H9 (cell line): ENCODE measurements at regions not wholly inside any gene's neighbourhood (a gene's known extent, or its start where the extent isn't known, plus 50 kb on each side); places are given as distances from the start of the nearest gene placed in this dataset.

Experiments used
- DNase-seq: peaks from one replicate; pipeline ENCODE4 v3.0.0-alpha.2; 2017
- H2AFZ ChIP-seq: one replicate; pipeline ENCODE4 v1.6.1; 2013; ENCODE audit warnings: mild to moderate bottlenecking, low read length, control low read depth, moderate library complexity
- H2AK5ac ChIP-seq: 2 replicates; pipeline ENCODE4 v1.6.1; 2013; ENCODE audit warnings: low read length, control low read depth, mixed read lengths; ENCODE audit not compliant: insufficient read length
- H2BK120ac ChIP-seq: one replicate; pipeline ENCODE4 v1.6.1; 2013; ENCODE audit warnings: low read depth, mild to moderate bottlenecking, low read length, control low read depth, inconsistent platforms; ENCODE audit not compliant: poor library complexity, severe bottlenecking
- H2BK12ac ChIP-seq: 2 replicates; pipeline ENCODE4 v1.6.1; 2013; ENCODE audit warnings: low read length, control low read depth, mixed read lengths, low read depth; ENCODE audit not compliant: insufficient read length
- H2BK15ac ChIP-seq: 2 replicates; pipeline ENCODE4 v1.6.1; 2013; ENCODE audit warnings: low read depth, low read length, control low read depth
- H2BK20ac ChIP-seq: one replicate; pipeline ENCODE4 v1.6.1; 2013; ENCODE audit warnings: low read depth, mild to moderate bottlenecking, low read length, control low read depth, inconsistent platforms; ENCODE audit not compliant: poor library complexity, severe bottlenecking
- H2BK5ac ChIP-seq: 2 replicates; pipeline ENCODE4 v1.6.1; 2013; ENCODE audit warnings: low read length, control low read depth, mixed read lengths; ENCODE audit not compliant: insufficient read length
- H3K14ac ChIP-seq: 2 replicates; pipeline ENCODE4 v1.6.1; 2013; ENCODE audit warnings: low read length, control low read depth; ENCODE audit not compliant: insufficient read depth
- H3K18ac ChIP-seq: 2 replicates; pipeline ENCODE4 v1.6.1; 2013; ENCODE audit warnings: low read depth, mild to moderate bottlenecking, mixed read lengths, low read length, control low read depth; ENCODE audit not compliant: insufficient read length
- H3K23ac ChIP-seq: 2 replicates; pipeline ENCODE4 v1.6.1; 2013; ENCODE audit warnings: low read length, control low read depth, mixed read lengths, low read depth; ENCODE audit not compliant: insufficient read length
- H3K23me2 ChIP-seq: 2 replicates; pipeline ENCODE4 v1.6.1; 2013; ENCODE audit warnings: low read depth, mild to moderate bottlenecking, mixed read lengths, low read length, control low read depth; ENCODE audit not compliant: insufficient read length, poor library complexity, severe bottlenecking
- H3K27ac ChIP-seq: 2 replicates; pipeline ENCODE4 v1.5.1; 2013; ENCODE audit warnings: low read length, control low read depth, mixed read lengths, low read depth; ENCODE audit not compliant: insufficient read length
- H3K27me3 ChIP-seq: 2 replicates; pipeline ENCODE4 v1.6.1; 2013; ENCODE audit warnings: low read length, control low read depth, inconsistent platforms; ENCODE audit not compliant: insufficient read depth
- H3K4ac ChIP-seq: 2 replicates; pipeline ENCODE4 v1.6.1; 2013; ENCODE audit warnings: low read depth, mild to moderate bottlenecking, control low read depth, inconsistent platforms, low read length, moderate library complexity
- H3K4me1 ChIP-seq: 2 replicates; pipeline ENCODE4 v1.6.1; 2013; ENCODE audit warnings: low read length, control low read depth, inconsistent platforms; ENCODE audit not compliant: insufficient read depth
- H3K4me2 ChIP-seq: 2 replicates; pipeline ENCODE4 v1.6.1; 2013; ENCODE audit warnings: low read length, control low read depth, mixed read lengths; ENCODE audit not compliant: insufficient read length, insufficient read depth
- H3K56ac ChIP-seq: 2 replicates; pipeline ENCODE4 v1.6.1; 2013; ENCODE audit warnings: low read depth, mild to moderate bottlenecking, mixed read lengths, low read length, control low read depth; ENCODE audit not compliant: insufficient read length
- H3K79me1 ChIP-seq: 2 replicates; pipeline ENCODE4 v1.6.1; 2013; ENCODE audit warnings: low read depth, mild to moderate bottlenecking, moderate library complexity, low read length, control low read depth, inconsistent platforms; ENCODE audit not compliant: insufficient read depth, poor library complexity, severe bottlenecking
- H3K79me2 ChIP-seq: 2 replicates; pipeline ENCODE4 v1.6.1; 2013; ENCODE audit warnings: low read length, control low read depth, inconsistent platforms; ENCODE audit not compliant: insufficient read depth
- H3K9ac ChIP-seq: 2 replicates; pipeline ENCODE4 v1.6.1; 2013; ENCODE audit warnings: low read length, control low read depth, mixed read lengths; ENCODE audit not compliant: insufficient read length; ENCODE audit errors: extremely low read depth
- H3K9me3 ChIP-seq: one replicate; pipeline ENCODE4 v1.6.1; 2013; ENCODE audit warnings: low read depth, low read length, inconsistent platforms; ENCODE audit not compliant: control insufficient read depth
- H3T11ph ChIP-seq: one replicate; pipeline ENCODE4 v1.6.1; 2013; ENCODE audit warnings: mild to moderate bottlenecking, low read length, control low read depth, inconsistent platforms
- H4K20me1 ChIP-seq: one replicate; pipeline ENCODE4 v1.6.1; 2013; ENCODE audit not compliant: control insufficient read depth, insufficient read length, insufficient read depth
- H4K5ac ChIP-seq: 2 replicates; pipeline ENCODE4 v1.6.1; 2013; ENCODE audit warnings: low read depth, mild to moderate bottlenecking, mixed read lengths, low read length, control low read depth; ENCODE audit not compliant: insufficient read length
- H4K8ac ChIP-seq: replicated peaks from 2 replicates; pipeline ENCODE4 v1.6.1; 2013; ENCODE audit warnings: low read length, control low read depth, mixed read lengths, low read depth; ENCODE audit not compliant: insufficient read length
- H4K91ac ChIP-seq: 2 replicates; pipeline ENCODE4 v1.6.1; 2013; ENCODE audit warnings: low read depth, mild to moderate bottlenecking, moderate library complexity, mixed read lengths, low read length, control low read depth; ENCODE audit not compliant: insufficient read length
- H3K27ac Mint-ChIP-seq, 3 experiments: 2 replicates in 2 of 3; 3 replicates in 1 of 3; pipeline ENCODE4 v1.8.0; 2020 to 2021; ENCODE audit warnings: mixed read lengths in 3 of 3, mild to moderate bottlenecking in 1 of 3, moderate library complexity in 1 of 3
- H3K27me3 Mint-ChIP-seq: 2 replicates; pipeline ENCODE4 v1.8.0; 2021; ENCODE audit warnings: low read depth, mild to moderate bottlenecking, moderate library complexity, mixed read lengths
- H3K36me3 Mint-ChIP-seq, 3 experiments: 2 replicates in 2 of 3; 3 replicates in 1 of 3; pipeline ENCODE4 v1.8.0; 2020 to 2021; ENCODE audit warnings: low read depth in 3 of 3, mixed read lengths in 3 of 3; ENCODE audit not compliant: insufficient read depth in 1 of 3
- H3K4me1 Mint-ChIP-seq, 2 experiments: 2 replicates each; pipeline ENCODE4 v1.8.0; 2020; ENCODE audit warnings: mixed read lengths in 2 of 2
- H3K4me3 Mint-ChIP-seq, 2 experiments: 2 replicates in 1 of 2; 3 replicates in 1 of 2; pipeline ENCODE4 v1.8.0; 2020 to 2021; ENCODE audit warnings: mild to moderate bottlenecking in 2 of 2, mixed read lengths in 2 of 2, moderate library complexity in 1 of 2
- H3K9me3 Mint-ChIP-seq, 2 experiments: 2 replicates in 1 of 2; 3 replicates in 1 of 2; pipeline ENCODE4 v1.8.0; 2020; ENCODE audit warnings: mild to moderate bottlenecking in 2 of 2, mixed read lengths in 2 of 2, moderate library complexity in 1 of 2
- CTCF ChIP-seq: fragments of 200-600 bp; sonication (generic); conservative IDR thresholded peaks from 3 replicates; pipeline ENCODE4 v1.8.0; 2021; ENCODE audit warnings: antibody characterized with exemption, mild to moderate bottlenecking
- WGBS: extraction: QIAGEN DNeasy Blood & Tissue Kit; methylation state at CpG from one replicate; pipeline ENCODE4 v1.1.7; 2013; ENCODE audit warnings: missing lambda C conversion rate, low lambda C conversion rate, mixed read lengths; ENCODE audit not compliant: insufficient read length; ENCODE audit errors: extremely low coverage; 5-methylcytosine and 5-hydroxymethylcytosine counted together

DNA sequence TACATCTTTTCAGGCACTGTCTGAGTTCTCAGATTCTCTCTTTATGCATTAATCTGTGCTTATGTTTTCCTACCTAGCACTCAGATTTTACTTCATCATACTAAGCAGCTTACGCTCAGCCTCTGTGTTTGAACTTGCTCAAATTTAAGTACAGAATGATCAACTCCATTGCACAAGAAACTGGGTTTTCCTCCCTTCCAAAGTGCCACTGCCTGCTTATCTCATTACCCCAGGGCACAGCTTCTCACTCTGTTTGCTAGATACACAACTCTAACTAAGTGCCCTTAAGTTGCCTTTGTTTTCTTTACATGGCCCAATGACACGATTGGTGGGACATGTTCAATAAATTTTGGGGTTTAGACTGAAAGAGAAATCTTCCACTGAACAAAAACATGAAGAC is 267.7 kb downstream of the GFRA1 start:
- no peaks in the 10 kb centered on the region for H3K9me3 ChIP-seq
- no peak overlapping the region for H3K56ac ChIP-seq
- H4K8ac ChIP-seq = no peak overlapping the region
- H3K4me1 Mint-ChIP-seq = peaks cover 3 to 10% of the 10 kb centered on the region in 2 experiments
- H4K91ac ChIP-seq = no peak overlapping the region
- H3K4me2 ChIP-seq = no peak overlapping the region
- no peak overlapping the region for H2BK20ac ChIP-seq
- H2BK12ac ChIP-seq = no peak overlapping the region
- no peak for TF ChIP-seq CTCF
- H3K4ac ChIP-seq = no peak overlapping the region
- H2BK5ac ChIP-seq = no peak overlapping the region
- H4K5ac ChIP-seq = no peak overlapping the region
- no peak overlapping the region for H3K9ac ChIP-seq
- no peak overlapping the region for H2AK5ac ChIP-seq
- no peaks in the 10 kb centered on the region for H3K36me3 Mint-ChIP-seq
- no peaks in the 10 kb centered on the region for H3K79me2 ChIP-seq
- H3K4me1 ChIP-seq = 0 out of 2 replicates have a peak, but pooled peaks cover 2% of the 10 kb centered on the region
- H4K20me1 ChIP-seq = no peaks in the 10 kb centered on the region
- no peak overlapping the region for H3K27ac Mint-ChIP-seq
- H2BK15ac ChIP-seq = no peak overlapping the region
- H3K27me3 Mint-ChIP-seq = peaks cover 11% of the 10 kb centered on the region
- no peaks in the 10 kb centered on the region for H3K23me2 ChIP-seq
- no peak overlapping the region for H2BK120ac ChIP-seq
- H3T11ph ChIP-seq = no peak overlapping the region
- no CpG with 5 or more reads among the region's 2 CpGs for WGBS
- no peaks in the 10 kb centered on the region for H3K27me3 ChIP-seq
- H3K14ac ChIP-seq = no peak overlapping the region
- no peak overlapping the region for H2AFZ ChIP-seq
- H3K18ac ChIP-seq = no peak overlapping the region
- no peaks in the 10 kb centered on the region for H3K79me1 ChIP-seq
- no peak for DNase-seq
- no peak overlapping the region for H3K4me3 Mint-ChIP-seq
- H3K27ac ChIP-seq = no peak overlapping the region
- no peaks in the 10 kb centered on the region; a peak in 1 of 5 replicates for H3K9me3 Mint-ChIP-seq
- no peak overlapping the region for H3K23ac ChIP-seq
